Peyer's patch (tissue), 4 donors: ENCODE measurements at regions not wholly inside any gene's neighbourhood (a gene's known extent, or its start where the extent isn't known, plus 50 kb on each side); places are given as distances from the start of the nearest gene placed in this dataset.
"Not testable (repeated sequence)": the region's sequence is repeated elsewhere in the genome, so short reads cannot be mapped to it uniquely, and the experiment has no call there.

Experiments used
- DNase-seq, 3 donors: peaks; one replicate each; pipeline ENCODE4 v3.0.0-alpha.2; 2017 to 2019
- H3K27ac ChIP-seq, 4 donors: fragments of 200-600 bp; sonication (generic); one replicate each; pipeline ENCODE4 v1.5.1; 2016 to 2019
- H3K27me3 ChIP-seq, 2 donors: fragments of 200-600 bp; sonication (generic); one replicate each; pipeline ENCODE4 v1.5.1; 2019
- H3K36me3 ChIP-seq, 3 donors: fragments of 200-600 bp; sonication (generic); one replicate each; pipeline ENCODE4 v1.5.1; 2016 to 2019
- H3K4me1 ChIP-seq, 4 donors: fragments of 200-600 bp; sonication (generic); one replicate each; pipeline ENCODE4 v1.5.1; 2016 to 2019
- H3K4me3 ChIP-seq, 4 donors: fragments of 200-600 bp; sonication (generic); 1 replicate in 3 of 4; 2 replicates in 1 of 4; pipeline ENCODE4 v1.5.1; 2016 to 2019; ENCODE audit warnings: mild to moderate bottlenecking in 1 of 4
- H3K9me3 ChIP-seq, 4 donors: fragments of 200-600 bp; sonication (generic); one replicate each; pipeline ENCODE4 v1.5.1; 2016 to 2019; ENCODE audit warnings: mild to moderate bottlenecking in 1 of 4
- POLR2A ChIP-seq, 2 donors: fragments of 450-650 bp; IDR thresholded peaks; one replicate each; pipeline ENCODE4 v1.5.1; 2017; ENCODE audit warnings: antibody characterized with exemption in 2 of 2, mild to moderate bottlenecking in 2 of 2, moderate library complexity in 2 of 2
- TF ChIP-seq, protein P1 (sequence below), 6 experiments: fragments of 450-650 bp in 4 of 6; fragments of 200-600 bp in 2 of 6; sonication (generic) in 1 of 6; IDR thresholded peaks; one replicate each; pipeline ENCODE4 v1.5.1; 2017 to 2019; ENCODE audit warnings: antibody characterized with exemption in 6 of 6, mild to moderate bottlenecking in 3 of 6, moderate library complexity in 1 of 6

DNA sequence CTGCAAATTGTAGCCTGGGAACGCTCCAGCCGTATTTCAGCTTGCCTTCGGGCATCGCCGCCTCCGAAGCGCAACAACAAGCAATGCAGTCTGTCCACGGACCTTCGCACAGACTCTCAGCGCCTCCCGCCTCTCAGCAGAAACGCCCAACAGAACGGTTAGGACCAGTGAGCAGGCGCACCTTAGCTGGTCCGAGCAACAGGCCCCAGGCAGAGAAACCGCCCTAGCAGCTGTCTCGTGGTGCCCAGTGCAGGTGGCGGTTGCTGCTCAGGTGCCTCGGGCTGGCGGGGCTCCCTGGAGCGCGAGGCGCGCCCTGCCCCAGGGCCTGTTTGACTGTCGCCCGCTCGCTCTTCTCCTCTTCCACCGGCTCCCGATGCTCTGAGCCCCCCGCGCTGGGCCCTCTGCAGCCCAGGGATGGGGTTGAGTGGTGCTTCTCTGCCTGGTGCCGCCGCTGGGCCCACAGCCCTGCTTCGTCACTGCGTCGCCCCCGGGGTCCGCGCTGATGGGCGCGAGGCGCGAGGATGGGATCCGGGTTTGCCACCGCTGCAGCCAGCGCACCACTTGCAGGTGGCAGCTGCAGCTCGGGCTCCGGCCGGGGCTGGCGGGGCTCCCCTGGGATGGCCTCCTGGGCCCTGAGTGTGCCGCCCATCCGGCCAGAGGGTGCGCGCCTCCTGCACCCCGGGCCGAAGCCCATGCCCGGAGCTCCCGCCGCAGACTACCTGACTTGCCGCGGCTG lies 268.4 kb upstream of the FRG2C start:
- no peaks in the 10 kb centered on the region for H3K9me3 ChIP-seq
- no peaks in the 10 kb centered on the region for H3K36me3 ChIP-seq
- no peak for DNase-seq
- TF ChIP-seq POLR2A (IDR thresholded peaks at IDR 0.05), result no peak
- TF ChIP-seq, protein P1, sequence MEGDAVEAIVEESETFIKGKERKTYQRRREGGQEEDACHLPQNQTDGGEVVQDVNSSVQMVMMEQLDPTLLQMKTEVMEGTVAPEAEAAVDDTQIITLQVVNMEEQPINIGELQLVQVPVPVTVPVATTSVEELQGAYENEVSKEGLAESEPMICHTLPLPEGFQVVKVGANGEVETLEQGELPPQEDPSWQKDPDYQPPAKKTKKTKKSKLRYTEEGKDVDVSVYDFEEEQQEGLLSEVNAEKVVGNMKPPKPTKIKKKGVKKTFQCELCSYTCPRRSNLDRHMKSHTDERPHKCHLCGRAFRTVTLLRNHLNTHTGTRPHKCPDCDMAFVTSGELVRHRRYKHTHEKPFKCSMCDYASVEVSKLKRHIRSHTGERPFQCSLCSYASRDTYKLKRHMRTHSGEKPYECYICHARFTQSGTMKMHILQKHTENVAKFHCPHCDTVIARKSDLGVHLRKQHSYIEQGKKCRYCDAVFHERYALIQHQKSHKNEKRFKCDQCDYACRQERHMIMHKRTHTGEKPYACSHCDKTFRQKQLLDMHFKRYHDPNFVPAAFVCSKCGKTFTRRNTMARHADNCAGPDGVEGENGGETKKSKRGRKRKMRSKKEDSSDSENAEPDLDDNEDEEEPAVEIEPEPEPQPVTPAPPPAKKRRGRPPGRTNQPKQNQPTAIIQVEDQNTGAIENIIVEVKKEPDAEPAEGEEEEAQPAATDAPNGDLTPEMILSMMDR (IDR thresholded peaks at IDR 0.05), result no peak
- peak overlapping the region in 1 of 4 donors; percentile 32 for H3K4me3 ChIP-seq
- no peaks in the 10 kb centered on the region for H3K4me1 ChIP-seq
- H3K27me3 ChIP-seq, result no peaks in the 10 kb centered on the region
- H3K27ac ChIP-seq, result no peak overlapping the region

DNA sequence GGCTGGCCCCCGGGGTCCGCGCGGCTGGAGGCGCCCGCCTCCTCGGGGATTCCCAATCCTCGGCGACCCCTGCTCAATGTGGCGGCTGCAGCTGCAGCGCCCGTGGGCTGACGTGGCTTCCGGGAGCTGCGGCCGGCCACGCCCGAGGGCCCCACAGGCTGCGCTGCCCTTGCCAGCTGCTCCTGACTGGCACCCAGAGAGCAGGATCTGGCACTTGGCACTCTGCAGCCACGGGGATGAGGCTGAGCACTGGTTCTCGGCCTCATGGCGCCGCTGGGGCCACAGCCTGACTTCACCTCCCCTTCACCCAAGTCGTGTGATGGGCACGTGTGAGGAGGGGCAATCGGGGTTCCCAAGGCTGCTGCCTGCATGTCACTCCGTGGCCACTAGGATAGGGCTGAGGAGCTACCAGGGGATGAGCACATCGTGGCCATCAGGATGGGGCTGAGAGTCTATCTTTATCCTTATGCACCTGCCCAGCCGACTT lies 267.8 kb upstream of the FRG2C start:
- no peaks in the 10 kb centered on the region for H3K27me3 ChIP-seq
- H3K27ac ChIP-seq, result no peak overlapping the region
- H3K9me3 ChIP-seq, result no peaks in the 10 kb centered on the region
- H3K4me1 ChIP-seq, result no peaks in the 10 kb centered on the region
- TF ChIP-seq, protein P1 (IDR thresholded peaks at IDR 0.05), result no peak
- TF ChIP-seq POLR2A (IDR thresholded peaks at IDR 0.05), result no peak
- peak overlapping the region in 1 of 4 donors; percentile 32 for H3K4me3 ChIP-seq
- DNase-seq, result no peak
- H3K36me3 ChIP-seq, result no peaks in the 10 kb centered on the region

DNA sequence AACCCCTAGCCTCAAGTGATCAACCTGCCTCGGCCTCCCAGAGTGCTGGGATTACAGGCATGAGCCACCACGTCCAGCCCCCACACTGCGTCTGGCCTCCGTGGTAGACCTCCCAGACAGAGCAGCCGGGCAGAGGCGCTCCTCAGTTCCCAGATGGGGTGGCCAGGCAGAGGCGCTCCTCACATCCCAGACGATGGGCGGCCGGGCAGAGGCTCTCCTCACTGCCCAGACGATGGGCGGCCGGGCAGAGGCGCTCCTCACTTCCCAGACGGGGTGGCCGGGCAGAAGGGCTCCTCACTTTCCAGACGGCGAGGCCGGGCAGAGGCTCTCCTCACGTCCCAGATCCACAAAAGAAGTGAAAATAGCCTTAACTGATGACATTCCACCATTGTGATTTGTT lies 266.6 kb upstream of the FRG2C start:
- H3K4me3 ChIP-seq, DNase-seq, H3K9me3 ChIP-seq, H3K27me3 ChIP-seq, H3K4me1 ChIP-seq, H3K36me3 ChIP-seq, H3K27ac ChIP-seq: not testable (repeated sequence)

DNA sequence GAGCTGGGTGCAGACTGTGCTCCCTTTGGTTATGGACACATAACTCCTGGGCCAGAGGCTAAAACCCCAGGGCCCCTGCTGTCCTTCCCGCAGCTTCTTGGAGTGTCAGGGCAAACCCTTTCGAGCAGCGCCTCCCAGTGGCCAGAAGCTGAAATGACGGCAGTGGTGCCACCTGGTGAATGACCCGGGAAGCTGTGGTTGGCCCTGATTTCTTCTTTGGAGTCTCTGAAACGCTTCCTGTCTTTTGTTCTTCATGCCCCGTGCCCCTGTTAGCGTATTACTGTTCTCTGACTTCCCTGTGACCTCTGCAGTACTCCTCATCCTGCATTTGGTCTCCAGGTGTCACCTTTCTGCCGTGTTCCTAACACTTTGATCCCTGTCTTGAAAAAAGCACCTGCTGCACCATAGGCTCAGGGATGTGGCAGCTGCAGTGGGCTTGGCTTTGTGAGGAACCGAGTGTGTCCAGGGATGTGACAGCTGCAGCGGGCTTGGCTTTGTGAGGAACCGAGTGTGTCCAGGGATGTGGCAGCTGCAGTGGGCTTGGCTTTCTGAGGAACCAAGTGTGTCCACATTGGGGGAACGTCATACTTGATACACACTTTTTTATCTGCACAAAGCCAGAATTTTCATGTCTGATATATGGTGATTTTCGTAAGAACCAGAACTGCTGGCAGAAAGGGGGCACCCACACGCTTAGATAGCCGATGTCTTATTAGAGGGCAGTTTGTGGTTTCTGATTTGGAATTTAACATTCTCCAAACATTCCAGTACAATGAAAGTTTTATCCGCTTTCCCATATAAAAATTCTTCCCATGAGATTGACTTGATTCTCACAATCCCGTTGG lies 241.8 kb upstream of the FRG2C start:
- H3K9me3 ChIP-seq, H3K4me1 ChIP-seq, H3K27me3 ChIP-seq, H3K4me3 ChIP-seq, H3K27ac ChIP-seq: not testable (repeated sequence)
- peak in 1 of 3 donors; percentile 52 for DNase-seq
- TF ChIP-seq, protein P1 (IDR thresholded peaks at IDR 0.05), result peak in 5 of 6 experiments; percentile 13 to 84 (median 62)
- peaks cover 0 to 18% (median 0%) of the 10 kb centered on the region in 3 donors for H3K36me3 ChIP-seq

DNA sequence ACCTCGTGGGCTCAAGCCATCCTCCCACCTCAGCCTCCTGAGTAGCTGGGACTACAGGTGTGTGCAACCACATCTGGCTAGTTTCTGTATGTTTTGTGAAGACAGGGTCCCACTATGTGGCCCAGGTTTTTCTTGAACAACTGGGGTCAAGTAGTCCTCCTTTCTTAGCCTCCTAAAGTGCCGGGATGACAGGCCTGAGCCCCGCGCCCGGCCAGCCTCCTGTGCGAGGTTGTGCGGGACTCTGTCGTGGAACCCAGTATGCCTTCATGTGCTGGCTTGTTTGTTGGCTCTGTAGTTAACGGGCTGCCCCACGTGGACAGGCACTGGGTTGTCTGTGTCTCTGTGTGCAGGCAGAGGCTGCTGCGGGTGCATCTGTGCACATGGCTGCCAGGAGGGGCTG lies 238.7 kb upstream of the FRG2C start:
- H3K9me3 ChIP-seq, DNase-seq, H3K4me1 ChIP-seq, H3K4me3 ChIP-seq, H3K27me3 ChIP-seq, H3K27ac ChIP-seq: not testable (repeated sequence)
- peaks cover 0 to 25% (median 0%) of the 10 kb centered on the region in 3 donors for H3K36me3 ChIP-seq

DNA sequence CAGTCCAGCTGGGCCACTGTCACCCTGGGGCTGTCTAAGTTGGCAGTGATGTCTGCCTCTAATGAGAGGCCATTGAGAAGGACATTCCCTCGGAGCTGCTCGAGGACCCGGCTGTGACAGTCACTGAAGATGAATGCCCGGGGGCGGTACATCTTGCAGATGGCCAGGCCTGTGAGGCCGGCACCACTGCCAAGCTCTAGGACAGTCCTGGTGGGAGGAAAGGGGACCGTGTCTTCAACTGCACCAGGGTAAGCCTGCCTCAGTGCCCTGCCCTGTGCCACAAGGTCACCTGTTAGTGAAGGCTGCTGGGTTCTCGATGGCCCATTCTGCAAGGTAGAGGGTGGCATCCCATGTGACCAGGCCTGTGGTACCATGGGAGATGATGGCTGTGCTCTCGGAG lies 236.6 kb upstream of the FRG2C start:
- DNase-seq, H3K27ac ChIP-seq, H3K4me1 ChIP-seq, H3K27me3 ChIP-seq, H3K4me3 ChIP-seq, H3K9me3 ChIP-seq: not testable (repeated sequence)
- peaks cover 0 to 28% (median 0%) of the 10 kb centered on the region in 3 donors for H3K36me3 ChIP-seq

DNA sequence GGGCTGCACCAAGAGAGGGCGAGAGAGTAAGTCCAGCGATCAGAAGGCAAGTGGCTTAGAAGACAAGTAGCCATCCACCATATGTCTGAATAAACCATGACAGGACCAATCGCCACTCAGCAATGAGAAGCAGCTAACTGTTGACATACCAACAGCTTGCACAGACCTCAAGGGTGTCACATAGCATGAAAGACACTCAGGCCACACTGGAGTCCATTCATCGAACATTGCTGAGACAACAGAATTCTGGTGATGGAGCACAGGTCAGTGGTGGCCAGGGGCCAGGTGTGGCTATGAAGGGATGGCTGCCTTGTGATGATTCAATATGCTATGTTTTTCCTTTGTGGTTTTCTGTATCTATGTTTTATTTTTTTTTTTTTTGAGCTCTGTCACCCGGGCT lies 236.2 kb upstream of the FRG2C start:
- not testable (repeated sequence) for DNase-seq
- H3K36me3 ChIP-seq, result peaks cover 0 to 28% (median 0%) of the 10 kb centered on the region in 3 donors

More for the DNA sequence above, 236.2 kb upstream of the FRG2C start:
- not testable (repeated sequence) for H3K4me3 ChIP-seq, H3K4me1 ChIP-seq, H3K9me3 ChIP-seq, H3K27ac ChIP-seq, H3K27me3 ChIP-seq
